Transverse colon (tissue), 4 donors: ENCODE measurements at regions not wholly inside any gene's neighbourhood (a gene's known extent, or its start where the extent isn't known, plus 50 kb on each side); places are given as distances from the start of the nearest gene placed in this dataset.

Source experiments
- EP300 ChIP-seq: sonication (generic); formaldehyde crosslinking; IDR thresholded peaks from one replicate; pipeline ENCODE4 v1.6.1; 2017; ENCODE audit warnings: antibody characterized with exemption, low read depth
- POLR2A ChIP-seq: fragments of 450-650 bp; IDR thresholded peaks from one replicate; pipeline ENCODE4 v1.6.1; 2016; ENCODE audit warnings: antibody characterized with exemption, mild to moderate bottlenecking, moderate library complexity
- POLR2AphosphoS5 ChIP-seq, 3 donors: sonication (generic); formaldehyde crosslinking; IDR thresholded peaks; one replicate each; pipeline ENCODE4 v1.6.1; 2016; ENCODE audit warnings: antibody characterized with exemption in 3 of 3
- TF ChIP-seq, protein P1 (sequence below), 5 experiments: fragments of 200-600 bp in 3 of 5; fragments of 450-650 bp in 2 of 5; sonication (generic) in 3 of 5; IDR thresholded peaks; 1 replicate in 2 of 5; 2 replicates in 3 of 5; pipeline ENCODE4 v1.5.1; 2016 to 2017; ENCODE audit warnings: antibody characterized with exemption in 5 of 5, inconsistent platforms in 3 of 5, mild to moderate bottlenecking in 2 of 5, moderate library complexity in 1 of 5

DNA sequence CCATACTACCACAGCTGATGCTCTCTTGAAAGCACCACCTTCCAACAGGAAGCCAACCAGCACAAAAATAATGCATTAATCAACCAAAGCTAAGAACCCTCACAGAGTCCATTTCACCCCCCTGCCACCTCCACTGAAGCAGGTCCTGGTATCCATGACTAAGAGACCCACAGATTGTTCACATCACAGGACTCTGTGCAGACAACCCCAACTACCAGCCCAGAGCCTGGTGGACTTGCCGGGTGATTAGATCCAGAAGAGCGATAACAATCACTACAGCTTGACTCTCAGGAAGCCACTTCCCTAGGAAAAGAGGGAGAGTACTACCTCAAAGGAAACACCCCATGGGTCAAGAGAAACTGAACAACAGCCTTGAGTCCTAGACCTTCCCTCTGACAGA, 528.1 kb downstream of the KIF20B start:
- TF ChIP-seq POLR2A (no peak), POLR2AphosphoS5 (IDR thresholded peaks at IDR 0.05) (no peak), EP300 (no peak)
- TF ChIP-seq, protein P1, sequence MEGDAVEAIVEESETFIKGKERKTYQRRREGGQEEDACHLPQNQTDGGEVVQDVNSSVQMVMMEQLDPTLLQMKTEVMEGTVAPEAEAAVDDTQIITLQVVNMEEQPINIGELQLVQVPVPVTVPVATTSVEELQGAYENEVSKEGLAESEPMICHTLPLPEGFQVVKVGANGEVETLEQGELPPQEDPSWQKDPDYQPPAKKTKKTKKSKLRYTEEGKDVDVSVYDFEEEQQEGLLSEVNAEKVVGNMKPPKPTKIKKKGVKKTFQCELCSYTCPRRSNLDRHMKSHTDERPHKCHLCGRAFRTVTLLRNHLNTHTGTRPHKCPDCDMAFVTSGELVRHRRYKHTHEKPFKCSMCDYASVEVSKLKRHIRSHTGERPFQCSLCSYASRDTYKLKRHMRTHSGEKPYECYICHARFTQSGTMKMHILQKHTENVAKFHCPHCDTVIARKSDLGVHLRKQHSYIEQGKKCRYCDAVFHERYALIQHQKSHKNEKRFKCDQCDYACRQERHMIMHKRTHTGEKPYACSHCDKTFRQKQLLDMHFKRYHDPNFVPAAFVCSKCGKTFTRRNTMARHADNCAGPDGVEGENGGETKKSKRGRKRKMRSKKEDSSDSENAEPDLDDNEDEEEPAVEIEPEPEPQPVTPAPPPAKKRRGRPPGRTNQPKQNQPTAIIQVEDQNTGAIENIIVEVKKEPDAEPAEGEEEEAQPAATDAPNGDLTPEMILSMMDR (IDR thresholded peaks at IDR 0.05) = no peak
